Esophagus muscularis mucosa (tissue), 4 donors: ENCODE measurements at regions not wholly inside any gene's neighbourhood (a gene's known extent, or its start where the extent isn't known, plus 50 kb on each side); places are given as distances from the start of the nearest gene placed in this dataset.
A peak's percentile ranks its signal among the peaks of the same experiment; 100 is the strongest.

ENCODE experiments used
- DNase-seq: peaks from one replicate; pipeline ENCODE4 v3.0.0-alpha.2; 2017; ENCODE audit errors: extremely low spot score
- H3K27ac ChIP-seq, 4 donors: fragments of 200-600 bp; sonication (generic); replicated peaks in 1 of 4; 1 replicate in 3 of 4; 2 replicates in 1 of 4; pipeline ENCODE4 v1.5.1; 2016 to 2019; ENCODE audit warnings: mild to moderate bottlenecking in 1 of 4
- H3K27me3 ChIP-seq, 4 donors: fragments of 200-600 bp; sonication (generic); one replicate each; pipeline versions ENCODE4 v1.5.1 to v1.6.0; 2016 to 2019
- H3K36me3 ChIP-seq, 4 donors: fragments of 200-600 bp; sonication (generic); one replicate each; pipeline ENCODE4 v1.5.1; 2016 to 2019
- H3K4me1 ChIP-seq, 4 donors: fragments of 200-600 bp; sonication (generic); one replicate each; pipeline ENCODE4 v1.5.1; 2016 to 2019
- H3K4me3 ChIP-seq, 4 donors: fragments of 200-600 bp; sonication (generic); 1 replicate in 2 of 4; 2 replicates in 2 of 4; pipeline ENCODE4 v1.5.1; 2016 to 2019; ENCODE audit warnings: mild to moderate bottlenecking in 4 of 4, moderate library complexity in 1 of 4
- H3K9me3 ChIP-seq, 4 donors: fragments of 200-600 bp; sonication (generic); 1 replicate in 3 of 4; 2 replicates in 1 of 4; pipeline ENCODE4 v1.5.1; 2016 to 2019
- CTCF ChIP-seq, 3 experiments: fragments of 200-600 bp in 2 of 3; fragments of 450-650 bp in 1 of 3; sonication (generic) in 2 of 3; IDR thresholded peaks; one replicate each; pipeline ENCODE4 v1.5.1; 2017 to 2019; ENCODE audit warnings: antibody characterized with exemption in 3 of 3, mild to moderate bottlenecking in 2 of 3, moderate library complexity in 1 of 3
- EP300 ChIP-seq: sonication (generic); formaldehyde crosslinking; IDR thresholded peaks from one replicate; pipeline ENCODE4 v1.6.1; 2017; ENCODE audit warnings: antibody characterized with exemption
- POLR2A ChIP-seq: fragments of 450-650 bp; IDR thresholded peaks from one replicate; pipeline ENCODE4 v1.6.1; 2017; ENCODE audit warnings: antibody characterized with exemption, moderate library complexity, mild to moderate bottlenecking, low read depth
- POLR2AphosphoS5 ChIP-seq, 2 donors: sonication (generic); formaldehyde crosslinking; IDR thresholded peaks; one replicate each; pipeline ENCODE4 v1.6.1; 2017; ENCODE audit warnings: antibody characterized with exemption in 2 of 2
- WGBS: methylation state at CpG from one replicate; pipeline ENCODE4 v1.1.5; 2018; 5-methylcytosine and 5-hydroxymethylcytosine counted together
- intact Hi-C: fragments of 100-400 bp; cut with DNase I; formaldehyde crosslinking; loops from one replicate; pipeline ENCODE4 v1.15.1; 2023

- Histone ChIP-seq H3K4me1 (peaks cover 0 to 5% (median 0%) of the 10 kb centered on the region in 4 donors), H3K27ac (no peak overlapping the region), H3K36me3 (no peaks in the 10 kb centered on the region), H3K27me3 (no peaks in the 10 kb centered on the region), H3K4me3 (no peak overlapping the region), H3K9me3 (peaks cover 0 to 8% (median 2%) of the 10 kb centered on the region in 4 donors)
- 97% methylated on average over 6 of the region's 6 CpGs for WGBS
- TF ChIP-seq POLR2A (no peak), POLR2AphosphoS5 (IDR thresholded peaks at IDR 0.05) (no peak), EP300 (no peak), CTCF (IDR thresholded peaks at IDR 0.05) (no peak)
- intact Hi-C loops, result no loop called here
- no peak for DNase-seq
These were observed 91.3 kb upstream of the FAM171A1 start for GRCh38 chr10:15462253-15462897.

DNA sequence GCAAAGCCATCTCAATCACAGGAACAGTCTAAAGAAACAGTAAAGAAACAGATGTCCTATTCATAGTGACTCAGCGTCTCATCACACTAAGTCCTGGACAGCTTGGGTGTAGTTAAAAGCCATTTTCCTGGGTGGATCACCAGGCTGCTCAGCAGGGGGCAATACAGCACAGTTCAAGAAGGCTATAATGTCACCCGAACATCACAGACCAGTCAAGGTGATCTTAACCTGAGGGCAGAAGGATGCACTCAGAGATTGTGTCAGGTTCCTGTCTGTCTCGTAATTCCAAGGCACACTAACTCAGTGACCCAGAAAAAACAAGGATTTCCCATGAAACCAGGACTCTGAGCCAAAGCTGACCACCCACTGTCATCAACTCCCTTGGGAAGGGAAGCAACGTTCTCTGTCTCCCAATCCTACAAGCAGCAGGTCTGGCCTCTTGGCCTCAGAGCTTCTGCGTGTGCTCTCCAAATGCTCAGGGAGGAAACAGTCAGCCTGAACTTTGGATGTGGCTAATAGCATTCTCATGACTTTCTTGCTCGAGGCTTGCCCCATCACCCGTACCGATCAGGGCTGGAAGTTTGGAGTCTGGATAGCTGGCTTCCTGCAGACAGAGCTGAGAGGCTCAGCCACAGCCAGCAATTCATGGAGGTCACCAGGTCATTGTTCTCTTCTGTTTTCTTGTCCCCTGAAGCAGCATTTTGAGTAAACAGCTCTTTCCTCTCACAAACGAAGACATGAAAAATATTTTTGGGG lies 90.4 kb upstream of the FAM171A1 start:
- Histone ChIP-seq H3K27ac (no peak overlapping the region), H3K4me1 (peaks cover 0 to 5% (median 0%) of the 10 kb centered on the region in 4 donors), H3K4me3 (no peak overlapping the region), H3K9me3 (peaks cover 0 to 9% (median 3%) of the 10 kb centered on the region in 4 donors), H3K36me3 (no peaks in the 10 kb centered on the region), H3K27me3 (peaks cover 0 to 4% (median 0%) of the 10 kb centered on the region in 4 donors)
- TF ChIP-seq EP300, result no peak
- TF ChIP-seq POLR2AphosphoS5 (IDR thresholded peaks at IDR 0.05), result peak in 1 of 2 donors; percentile 6
- peak in 2 of 3 experiments; percentile 13 to 17 for TF ChIP-seq CTCF (IDR thresholded peaks at IDR 0.05)
- TF ChIP-seq POLR2A, result no peak
- DNase-seq, result no peak
- WGBS, result 65% methylated on average over 8 of the region's 9 CpGs
- intact Hi-C loops, result no loop called here

DNA sequence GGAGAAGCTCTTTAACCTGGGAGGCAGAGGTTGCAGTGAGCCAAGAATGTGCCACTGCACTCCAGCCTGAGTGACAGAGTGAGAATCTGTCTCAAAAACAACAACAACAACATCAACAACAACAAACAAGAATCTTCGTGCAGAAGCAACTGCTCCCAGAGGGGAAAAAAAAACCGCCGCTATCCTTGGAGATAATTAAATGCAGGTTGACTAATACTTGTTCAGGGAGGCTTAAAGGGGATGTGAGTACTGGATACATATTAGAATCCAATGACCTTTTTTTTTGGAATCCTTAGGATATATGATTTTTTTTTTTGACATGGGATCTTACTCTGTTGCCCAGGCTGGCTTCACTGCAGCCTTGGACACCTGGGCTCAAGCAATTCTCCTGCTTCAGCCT lies 89.6 kb upstream of the FAM171A1 start:
- no peak for DNase-seq
- Histone ChIP-seq H3K9me3 (peaks cover 0 to 9% (median 3%) of the 10 kb centered on the region in 4 donors), H3K36me3 (no peaks in the 10 kb centered on the region), H3K4me3 (no peak overlapping the region), H3K4me1 (peaks cover 0 to 5% (median 0%) of the 10 kb centered on the region in 4 donors), H3K27ac (no peak overlapping the region), H3K27me3 (peaks cover 0 to 4% (median 0%) of the 10 kb centered on the region in 4 donors)
- TF ChIP-seq CTCF (IDR thresholded peaks at IDR 0.05) (no peak), POLR2AphosphoS5 (IDR thresholded peaks at IDR 0.05) (no peak), POLR2A (no peak), EP300 (no peak)
- 86% methylated on average over 3 of the region's 3 CpGs for WGBS
- intact Hi-C loops, result no loop called here

DNA sequence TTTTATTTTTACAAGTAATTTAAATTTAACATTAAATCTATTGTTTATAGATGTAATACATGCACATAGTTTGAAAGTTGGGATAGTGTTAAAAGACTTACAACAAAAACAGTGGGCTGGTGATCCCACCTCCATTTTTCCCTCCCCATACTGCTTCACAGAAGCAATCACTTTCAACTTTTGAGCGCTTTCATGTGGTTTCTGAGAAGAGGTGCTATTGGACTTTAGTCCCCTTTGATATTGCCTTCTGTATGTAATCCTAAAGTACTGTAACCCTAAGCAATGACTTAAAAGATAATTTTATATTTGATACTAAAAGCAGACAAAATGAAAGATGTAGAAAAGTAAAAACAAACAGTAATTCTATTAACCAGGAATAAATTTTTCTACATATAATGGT lies 88.1 kb upstream of the FAM171A1 start:
- no peak for TF ChIP-seq EP300
- TF ChIP-seq POLR2AphosphoS5 (IDR thresholded peaks at IDR 0.05), result no peak
- TF ChIP-seq CTCF (IDR thresholded peaks at IDR 0.05), result no peak
- no peak for TF ChIP-seq POLR2A

More for the DNA sequence above, 88.1 kb upstream of the FAM171A1 start:
- no peak for DNase-seq
- intact Hi-C loops, result no loop called here
- peaks cover 0 to 9% (median 3%) of the 10 kb centered on the region in 4 donors for H3K9me3 ChIP-seq
- H3K27me3 ChIP-seq, result peaks cover 0 to 4% (median 0%) of the 10 kb centered on the region in 4 donors
- H3K36me3 ChIP-seq, result no peaks in the 10 kb centered on the region
- H3K27ac ChIP-seq, result no peak overlapping the region
- 91% methylated on average over 1 of the region's 1 CpG for WGBS
- peaks cover 0 to 5% (median 0%) of the 10 kb centered on the region in 4 donors for H3K4me1 ChIP-seq
- H3K4me3 ChIP-seq, result no peak overlapping the region
